Aorta (tissue), 5 donors: ENCODE measurements at regions not wholly inside any gene's neighbourhood (a gene's known extent, or its start where the extent isn't known, plus 50 kb on each side); places are given as distances from the start of the nearest gene placed in this dataset.
"Not testable (repeated sequence)": the region's sequence is repeated elsewhere in the genome, so short reads cannot be mapped to it uniquely, and the experiment has no call there.

ENCODE experiments used
- ATAC-seq: fragments of 200-7000 bp; cut with Tn5 transposase; one replicate; pipeline ENCODE4 v1.9.1; 2022; ENCODE audit warnings: moderate library complexity; ENCODE audit not compliant: low FRiP score
- DNase-seq, 2 donors: peaks; one replicate each; pipeline ENCODE4 v3.0.0-alpha.2; 2020
- H3K27ac ChIP-seq, 2 donors: one replicate each; pipeline ENCODE4 v1.5.1; 2013; ENCODE audit warnings: low read length in 2 of 2, mild to moderate bottlenecking in 2 of 2, moderate library complexity in 2 of 2, control low read depth in 1 of 2, inconsistent platforms in 1 of 2, low read depth in 1 of 2
- H3K27me3 ChIP-seq, 2 donors: one replicate each; pipeline ENCODE4 v1.6.1; 2013; ENCODE audit warnings: control low read depth in 1 of 2, low read length in 1 of 2, mild to moderate bottlenecking in 1 of 2, moderate library complexity in 1 of 2; ENCODE audit not compliant: insufficient read depth in 2 of 2, control insufficient read depth in 1 of 2
- H3K36me3 ChIP-seq, 2 donors: one replicate each; pipeline ENCODE4 v1.6.1; 2013; ENCODE audit warnings: control low read depth in 1 of 2, low read length in 1 of 2, mild to moderate bottlenecking in 1 of 2; ENCODE audit not compliant: insufficient read depth in 2 of 2, control insufficient read depth in 1 of 2
- H3K4me1 ChIP-seq, 2 donors: one replicate each; pipeline ENCODE4 v1.6.1; 2013; ENCODE audit warnings: low read length in 2 of 2, control low read depth in 1 of 2, mild to moderate bottlenecking in 1 of 2, moderate library complexity in 1 of 2; ENCODE audit not compliant: insufficient read depth in 2 of 2, control insufficient read depth in 1 of 2
- H3K4me3 ChIP-seq, 2 donors: one replicate each; pipeline ENCODE4 v1.5.1; 2013; ENCODE audit warnings: low read length in 2 of 2, control low read depth in 1 of 2, mild to moderate bottlenecking in 1 of 2
- H3K9me3 ChIP-seq: one replicate; pipeline ENCODE4 v1.6.1; 2013; ENCODE audit warnings: mild to moderate bottlenecking, low read length; ENCODE audit not compliant: control insufficient read depth
- WGBS, 2 donors: extraction: QIAGEN DNeasy Blood & Tissue Kit; methylation state at CpG; one replicate each; pipeline ENCODE4 v1.1.7; 2013; 5-methylcytosine and 5-hydroxymethylcytosine counted together
- intact Hi-C, 2 donors: fragments of 100-400 bp; cut with DNase I; formaldehyde crosslinking; loops; one replicate each; pipeline versions ENCODE4 v1.14.2 to v1.15.0; 2022
- donor health status: healthy with polysubstance abuse.
- donor health status: Bipolar disorder and iron deficiency.
- donor health status: DM: no; HTN: no; CAD: no.
- donor health status: DM: no; HTN: no; CAD: no.
- donor health status: DM: yes; HTN: yes; CAD: no.

DNA sequence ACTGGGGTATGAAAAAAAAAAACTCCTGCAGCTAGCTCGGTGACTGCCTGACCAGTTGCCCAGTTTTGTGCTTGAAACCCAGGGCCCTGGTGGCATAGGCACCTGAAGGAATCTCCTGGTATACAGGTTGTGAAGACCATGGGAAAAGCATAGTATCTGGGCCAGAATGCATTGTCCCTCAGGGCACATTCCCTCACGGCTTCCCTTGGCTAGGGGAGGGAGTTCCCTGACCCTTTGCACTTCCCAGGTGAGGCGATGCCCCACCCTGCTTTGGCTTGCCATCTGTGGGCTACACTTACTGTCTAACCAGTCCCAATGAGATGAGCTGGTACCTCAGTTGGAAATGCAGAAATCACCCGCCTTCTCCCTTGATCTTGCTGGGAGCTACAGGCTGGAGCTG is 280.4 kb downstream of the TTC8 start:
- DNase-seq, H3K27ac ChIP-seq, H3K4me3 ChIP-seq, H3K36me3 ChIP-seq, H3K4me1 ChIP-seq, ATAC-seq, H3K9me3 ChIP-seq, intact Hi-C loops, H3K27me3 ChIP-seq: not testable (repeated sequence)
- WGBS, 2 donors: 84 to 97% methylated on average over 4 of the region's 4 CpGs
